H9 (cell line): ENCODE measurements at regions not wholly inside any gene's neighbourhood (a gene's known extent, or its start where the extent isn't known, plus 50 kb on each side); places are given as distances from the start of the nearest gene placed in this dataset.

Experiments
- DNase-seq: peaks from one replicate; pipeline ENCODE4 v3.0.0-alpha.2; 2017
- H2AFZ ChIP-seq: one replicate; pipeline ENCODE4 v1.6.1; 2013; ENCODE audit warnings: mild to moderate bottlenecking, low read length, control low read depth, moderate library complexity
- H2AK5ac ChIP-seq: 2 replicates; pipeline ENCODE4 v1.6.1; 2013; ENCODE audit warnings: low read length, control low read depth, mixed read lengths; ENCODE audit not compliant: insufficient read length
- H2BK120ac ChIP-seq: one replicate; pipeline ENCODE4 v1.6.1; 2013; ENCODE audit warnings: low read depth, mild to moderate bottlenecking, low read length, control low read depth, inconsistent platforms; ENCODE audit not compliant: poor library complexity, severe bottlenecking
- H2BK12ac ChIP-seq: 2 replicates; pipeline ENCODE4 v1.6.1; 2013; ENCODE audit warnings: low read length, control low read depth, mixed read lengths, low read depth; ENCODE audit not compliant: insufficient read length
- H2BK15ac ChIP-seq: 2 replicates; pipeline ENCODE4 v1.6.1; 2013; ENCODE audit warnings: low read depth, low read length, control low read depth
- H2BK20ac ChIP-seq: one replicate; pipeline ENCODE4 v1.6.1; 2013; ENCODE audit warnings: low read depth, mild to moderate bottlenecking, low read length, control low read depth, inconsistent platforms; ENCODE audit not compliant: poor library complexity, severe bottlenecking
- H2BK5ac ChIP-seq: 2 replicates; pipeline ENCODE4 v1.6.1; 2013; ENCODE audit warnings: low read length, control low read depth, mixed read lengths; ENCODE audit not compliant: insufficient read length
- H3K14ac ChIP-seq: 2 replicates; pipeline ENCODE4 v1.6.1; 2013; ENCODE audit warnings: low read length, control low read depth; ENCODE audit not compliant: insufficient read depth
- H3K18ac ChIP-seq: 2 replicates; pipeline ENCODE4 v1.6.1; 2013; ENCODE audit warnings: low read depth, mild to moderate bottlenecking, mixed read lengths, low read length, control low read depth; ENCODE audit not compliant: insufficient read length
- H3K23ac ChIP-seq: 2 replicates; pipeline ENCODE4 v1.6.1; 2013; ENCODE audit warnings: low read length, control low read depth, mixed read lengths, low read depth; ENCODE audit not compliant: insufficient read length
- H3K23me2 ChIP-seq: 2 replicates; pipeline ENCODE4 v1.6.1; 2013; ENCODE audit warnings: low read depth, mild to moderate bottlenecking, mixed read lengths, low read length, control low read depth; ENCODE audit not compliant: insufficient read length, poor library complexity, severe bottlenecking
- H3K27ac ChIP-seq: 2 replicates; pipeline ENCODE4 v1.5.1; 2013; ENCODE audit warnings: low read length, control low read depth, mixed read lengths, low read depth; ENCODE audit not compliant: insufficient read length
- H3K27me3 ChIP-seq: 2 replicates; pipeline ENCODE4 v1.6.1; 2013; ENCODE audit warnings: low read length, control low read depth, inconsistent platforms; ENCODE audit not compliant: insufficient read depth
- H3K4ac ChIP-seq: 2 replicates; pipeline ENCODE4 v1.6.1; 2013; ENCODE audit warnings: low read depth, mild to moderate bottlenecking, control low read depth, inconsistent platforms, low read length, moderate library complexity
- H3K4me1 ChIP-seq: 2 replicates; pipeline ENCODE4 v1.6.1; 2013; ENCODE audit warnings: low read length, control low read depth, inconsistent platforms; ENCODE audit not compliant: insufficient read depth
- H3K4me2 ChIP-seq: 2 replicates; pipeline ENCODE4 v1.6.1; 2013; ENCODE audit warnings: low read length, control low read depth, mixed read lengths; ENCODE audit not compliant: insufficient read length, insufficient read depth
- H3K56ac ChIP-seq: 2 replicates; pipeline ENCODE4 v1.6.1; 2013; ENCODE audit warnings: low read depth, mild to moderate bottlenecking, mixed read lengths, low read length, control low read depth; ENCODE audit not compliant: insufficient read length
- H3K79me1 ChIP-seq: 2 replicates; pipeline ENCODE4 v1.6.1; 2013; ENCODE audit warnings: low read depth, mild to moderate bottlenecking, moderate library complexity, low read length, control low read depth, inconsistent platforms; ENCODE audit not compliant: insufficient read depth, poor library complexity, severe bottlenecking
- H3K79me2 ChIP-seq: 2 replicates; pipeline ENCODE4 v1.6.1; 2013; ENCODE audit warnings: low read length, control low read depth, inconsistent platforms; ENCODE audit not compliant: insufficient read depth
- H3K9ac ChIP-seq: 2 replicates; pipeline ENCODE4 v1.6.1; 2013; ENCODE audit warnings: low read length, control low read depth, mixed read lengths; ENCODE audit not compliant: insufficient read length; ENCODE audit errors: extremely low read depth
- H3K9me3 ChIP-seq: one replicate; pipeline ENCODE4 v1.6.1; 2013; ENCODE audit warnings: low read depth, low read length, inconsistent platforms; ENCODE audit not compliant: control insufficient read depth
- H3T11ph ChIP-seq: one replicate; pipeline ENCODE4 v1.6.1; 2013; ENCODE audit warnings: mild to moderate bottlenecking, low read length, control low read depth, inconsistent platforms
- H4K20me1 ChIP-seq: one replicate; pipeline ENCODE4 v1.6.1; 2013; ENCODE audit not compliant: control insufficient read depth, insufficient read length, insufficient read depth
- H4K5ac ChIP-seq: 2 replicates; pipeline ENCODE4 v1.6.1; 2013; ENCODE audit warnings: low read depth, mild to moderate bottlenecking, mixed read lengths, low read length, control low read depth; ENCODE audit not compliant: insufficient read length
- H4K8ac ChIP-seq: replicated peaks from 2 replicates; pipeline ENCODE4 v1.6.1; 2013; ENCODE audit warnings: low read length, control low read depth, mixed read lengths, low read depth; ENCODE audit not compliant: insufficient read length
- H4K91ac ChIP-seq: 2 replicates; pipeline ENCODE4 v1.6.1; 2013; ENCODE audit warnings: low read depth, mild to moderate bottlenecking, moderate library complexity, mixed read lengths, low read length, control low read depth; ENCODE audit not compliant: insufficient read length
- H3K27ac Mint-ChIP-seq, 3 experiments: 2 replicates in 2 of 3; 3 replicates in 1 of 3; pipeline ENCODE4 v1.8.0; 2020 to 2021; ENCODE audit warnings: mixed read lengths in 3 of 3, mild to moderate bottlenecking in 1 of 3, moderate library complexity in 1 of 3
- H3K27me3 Mint-ChIP-seq: 2 replicates; pipeline ENCODE4 v1.8.0; 2021; ENCODE audit warnings: low read depth, mild to moderate bottlenecking, moderate library complexity, mixed read lengths
- H3K36me3 Mint-ChIP-seq, 3 experiments: 2 replicates in 2 of 3; 3 replicates in 1 of 3; pipeline ENCODE4 v1.8.0; 2020 to 2021; ENCODE audit warnings: low read depth in 3 of 3, mixed read lengths in 3 of 3; ENCODE audit not compliant: insufficient read depth in 1 of 3
- H3K4me1 Mint-ChIP-seq, 2 experiments: 2 replicates each; pipeline ENCODE4 v1.8.0; 2020; ENCODE audit warnings: mixed read lengths in 2 of 2
- H3K4me3 Mint-ChIP-seq, 2 experiments: 2 replicates in 1 of 2; 3 replicates in 1 of 2; pipeline ENCODE4 v1.8.0; 2020 to 2021; ENCODE audit warnings: mild to moderate bottlenecking in 2 of 2, mixed read lengths in 2 of 2, moderate library complexity in 1 of 2
- H3K9me3 Mint-ChIP-seq, 2 experiments: 2 replicates in 1 of 2; 3 replicates in 1 of 2; pipeline ENCODE4 v1.8.0; 2020; ENCODE audit warnings: mild to moderate bottlenecking in 2 of 2, mixed read lengths in 2 of 2, moderate library complexity in 1 of 2
- CTCF ChIP-seq: fragments of 200-600 bp; sonication (generic); conservative IDR thresholded peaks from 3 replicates; pipeline ENCODE4 v1.8.0; 2021; ENCODE audit warnings: antibody characterized with exemption, mild to moderate bottlenecking
- WGBS: extraction: QIAGEN DNeasy Blood & Tissue Kit; methylation state at CpG from one replicate; pipeline ENCODE4 v1.1.7; 2013; ENCODE audit warnings: missing lambda C conversion rate, low lambda C conversion rate, mixed read lengths; ENCODE audit not compliant: insufficient read length; ENCODE audit errors: extremely low coverage; 5-methylcytosine and 5-hydroxymethylcytosine counted together

DNA sequence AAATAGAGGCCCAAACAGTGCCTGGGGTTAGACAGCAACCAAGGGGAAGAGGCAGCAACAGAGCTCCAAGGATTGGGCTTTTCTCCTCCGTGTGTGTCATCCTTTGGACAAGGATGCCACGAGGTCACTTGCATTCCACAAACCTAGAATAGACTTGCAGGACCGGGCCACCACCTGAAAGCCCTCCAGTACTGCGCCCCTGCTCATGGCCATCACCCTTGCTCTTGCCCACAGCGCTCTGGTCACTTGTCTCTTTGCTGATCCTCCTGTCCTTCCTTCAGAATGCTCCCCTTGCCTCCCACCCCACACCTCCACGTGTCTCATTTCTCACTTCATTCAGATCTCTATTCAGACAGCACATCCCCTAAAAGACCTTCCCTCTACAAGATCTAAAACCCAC lies 247.4 kb downstream of the MATN1 start:
- Histone ChIP-seq H3K56ac (no peak overlapping the region), H3K4me1 (no peaks in the 10 kb centered on the region), H2BK12ac (no peak overlapping the region), H4K8ac (no peak overlapping the region), H2AFZ (no peak overlapping the region), H2BK15ac (no peak overlapping the region), H2BK20ac (no peak overlapping the region), H3K9ac (no peak overlapping the region), H3K9me3 (peaks cover 3% of the 10 kb centered on the region), H3K4ac (no peak overlapping the region), H2BK5ac (no peak overlapping the region), H2BK120ac (no peak overlapping the region), H3K18ac (no peak overlapping the region), H3K79me2 (no peaks in the 10 kb centered on the region), H3K14ac (no peak overlapping the region), H3K79me1 (no peaks in the 10 kb centered on the region), H2AK5ac (no peak overlapping the region), H3T11ph (no peak overlapping the region), H3K27me3 (no peaks in the 10 kb centered on the region), H3K23ac (no peak overlapping the region), H4K5ac (no peak overlapping the region), H3K27ac (no peak overlapping the region), H4K20me1 (no peaks in the 10 kb centered on the region), H3K4me2 (no peak overlapping the region), H3K23me2 (no peaks in the 10 kb centered on the region), H4K91ac (no peak overlapping the region)
- no CpG with 5 or more reads among the region's 6 CpGs for WGBS
- TF ChIP-seq CTCF = no peak
- Mint-ChIP-seq H3K9me3 (peaks cover 12 to 13% of the 10 kb centered on the region in 2 experiments), H3K4me3 (no peak overlapping the region), H3K36me3 (peaks cover 4 to 6% (median 5%) of the 10 kb centered on the region in 3 experiments), H3K27me3 (peaks cover 14% of the 10 kb centered on the region), H3K27ac (no peak overlapping the region), H3K4me1 (no peaks in the 10 kb centered on the region)
- DNase-seq = no peak
